ENCODE measurements at regions not wholly inside any gene's neighbourhood (a gene's known extent, or its start where the extent isn't known, plus 50 kb on each side); places are given as distances from the start of the nearest gene placed in this dataset.

GRCh38 chr13:83088858-83089257 is 793.4 kb downstream of the SLITRK1 start:
- 85 to 96% (median 92%) methylated on average over 1 of the region's 1 CpG for WGBS, 4 donors
- no peaks in the 10 kb centered on the region for H3K4me1 ChIP-seq (replicated peaks in 1 of 2)
- no peak overlapping the region for H3K4me3 ChIP-seq
- no peaks in the 10 kb centered on the region for H3K9me3 ChIP-seq (replicated peaks in 1 of 3)
- no peaks in the 10 kb centered on the region for H3K27me3 ChIP-seq
- TF ChIP-seq POLR2A (IDR thresholded peaks at IDR 0.05), result no peak
- no peak for TF ChIP-seq CTCF (IDR thresholded peaks at IDR 0.05)
- no peaks in the 10 kb centered on the region for H3K36me3 ChIP-seq (replicated peaks in 1 of 2)
- intact Hi-C loops (cut with DNase I), result no loop called here
- DNase-seq, result no peak
- H3K27ac ChIP-seq, result no peak overlapping the region

- Histone ChIP-seq H3K4me1 (replicated peaks in 1 of 2) (no peaks in the 10 kb centered on the region), H3K4me3 (no peak overlapping the region), H3K27ac (no peak overlapping the region), H3K36me3 (replicated peaks in 1 of 2) (no peaks in the 10 kb centered on the region), H3K9me3 (replicated peaks in 1 of 3) (no peaks in the 10 kb centered on the region), H3K27me3 (no peaks in the 10 kb centered on the region)
- DNase-seq, result no peak
- intact Hi-C loops (cut with DNase I), result no loop called here
- WGBS, 4 donors, result 64 to 90% (median 76%) methylated on average over 1 of the region's 1 CpG
- TF ChIP-seq POLR2A (IDR thresholded peaks at IDR 0.05), result no peak
- TF ChIP-seq CTCF (IDR thresholded peaks at IDR 0.05), result no peak
Observed at GRCh38 chr13:83086948-83087347, 795.3 kb downstream of the SLITRK1 start.

- Histone ChIP-seq H3K9me3 (replicated peaks in 1 of 3) (no peaks in the 10 kb centered on the region), H3K4me1 (replicated peaks in 1 of 2) (no peaks in the 10 kb centered on the region), H3K4me3 (no peak overlapping the region), H3K36me3 (replicated peaks in 1 of 2) (no peaks in the 10 kb centered on the region), H3K27ac (no peak overlapping the region), H3K27me3 (no peaks in the 10 kb centered on the region)
- no peak for DNase-seq
- intact Hi-C loops (cut with DNase I), result no loop called here
- TF ChIP-seq CTCF (IDR thresholded peaks at IDR 0.05), result no peak
- TF ChIP-seq POLR2A (IDR thresholded peaks at IDR 0.05), result no peak
Observed at GRCh38 chr13:83086088-83086487, 796.2 kb downstream of the SLITRK1 start.

- intact Hi-C loops (cut with DNase I), result no loop called here
- no peak for DNase-seq
- 64 to 79% (median 74%) methylated on average over 2 of the region's 2 CpGs for WGBS, 4 donors
- Histone ChIP-seq H3K27me3 (no peaks in the 10 kb centered on the region), H3K36me3 (replicated peaks in 1 of 2) (no peaks in the 10 kb centered on the region), H3K27ac (no peak overlapping the region), H3K9me3 (replicated peaks in 1 of 3) (no peaks in the 10 kb centered on the region), H3K4me1 (replicated peaks in 1 of 2) (no peaks in the 10 kb centered on the region), H3K4me3 (no peak overlapping the region)
- TF ChIP-seq POLR2A (IDR thresholded peaks at IDR 0.05), result no peak
- TF ChIP-seq CTCF (IDR thresholded peaks at IDR 0.05), result no peak
Observed at GRCh38 chr13:83085186-83085900, 796.9 kb downstream of the SLITRK1 start.
